ENCODE measurements at regions not wholly inside any gene's neighbourhood (a gene's known extent, or its start where the extent isn't known, plus 50 kb on each side); places are given as distances from the start of the nearest gene placed in this dataset.
"Not testable (repeated sequence)": the region's sequence is repeated elsewhere in the genome, so short reads cannot be mapped to it uniquely, and the experiment has no call there.

DNA sequence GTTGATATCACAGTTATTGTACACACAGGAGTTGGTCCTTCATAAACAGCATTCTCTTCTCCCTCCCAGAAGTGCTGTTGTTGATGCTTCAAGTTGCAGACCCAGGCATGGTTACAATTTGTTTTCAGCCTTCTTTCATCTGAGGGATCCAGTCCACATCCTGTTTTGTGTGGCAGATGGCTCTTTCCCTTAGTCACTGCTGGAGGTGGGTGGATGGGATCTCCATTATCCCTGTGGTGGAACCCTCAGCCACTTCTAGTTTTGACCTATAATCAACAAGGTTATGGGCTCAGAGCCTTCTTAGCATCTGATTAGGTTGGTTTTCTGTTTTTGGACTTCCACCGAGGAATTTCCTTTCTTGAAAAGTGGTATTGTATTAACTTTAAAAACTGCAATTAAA, 214.2 kb downstream of the SH2D4B start:
- no peak for DNase-seq

DNA sequence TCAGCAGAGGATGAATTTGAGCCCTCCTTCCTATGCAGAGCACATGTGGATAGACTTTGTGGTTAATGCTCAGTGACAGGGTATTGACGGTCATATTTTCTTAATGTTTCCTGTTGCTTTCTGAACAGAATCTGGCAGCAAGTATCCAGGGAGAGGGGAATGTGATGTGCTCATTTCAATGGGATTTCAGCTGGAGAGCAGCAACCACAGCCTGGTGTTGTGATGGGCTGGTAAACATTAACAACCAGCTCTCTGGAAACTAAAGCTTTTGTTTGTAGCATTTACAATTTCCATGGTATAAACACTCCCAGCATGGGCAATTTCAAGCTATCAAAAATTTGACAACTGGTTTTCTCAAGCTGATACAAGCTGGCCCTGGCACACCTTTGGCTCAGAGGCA, 215.9 kb downstream of the SH2D4B start:
- DNase-seq = no peak

DNA sequence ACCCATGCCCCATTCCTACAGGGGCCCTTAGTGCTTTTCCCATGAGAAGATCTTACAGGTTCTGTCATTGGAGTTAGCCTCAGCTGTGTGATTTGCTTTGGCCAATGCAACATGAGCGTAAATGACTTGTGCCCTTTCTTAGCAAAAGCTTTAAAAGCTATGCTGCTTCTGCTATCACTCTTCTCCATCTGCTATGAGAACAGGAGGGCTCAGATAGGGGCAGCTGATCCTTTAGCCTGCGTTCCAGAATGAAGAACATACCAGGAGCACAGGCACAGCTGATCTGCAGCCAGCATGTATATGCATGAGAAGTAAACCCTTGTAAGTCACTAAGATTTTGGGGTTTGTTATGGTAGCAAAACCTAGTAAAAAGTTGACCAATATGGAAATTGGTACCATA, 218.2 kb downstream of the SH2D4B start:
- DNase-seq = no peak

DNA sequence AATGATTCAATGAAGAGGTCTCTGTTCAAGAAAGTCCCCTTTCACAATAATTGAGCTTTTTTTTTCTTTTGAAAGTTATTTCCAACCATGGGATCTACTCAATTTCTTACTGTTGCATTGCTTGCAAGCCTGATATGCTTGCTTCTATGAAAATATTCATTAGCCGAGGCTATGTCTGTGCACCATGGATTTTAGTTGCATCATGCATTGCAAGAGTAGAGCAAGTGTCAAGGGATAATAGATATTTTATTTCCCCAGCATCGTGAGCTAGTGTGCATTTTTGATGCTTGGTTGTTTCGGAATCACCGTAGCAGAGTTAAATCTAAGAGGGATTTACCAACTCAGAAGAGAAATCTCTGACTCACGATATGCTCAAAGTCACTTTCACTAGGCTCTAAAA, 222.0 kb downstream of the SH2D4B start:
- DNase-seq = no peak

DNA sequence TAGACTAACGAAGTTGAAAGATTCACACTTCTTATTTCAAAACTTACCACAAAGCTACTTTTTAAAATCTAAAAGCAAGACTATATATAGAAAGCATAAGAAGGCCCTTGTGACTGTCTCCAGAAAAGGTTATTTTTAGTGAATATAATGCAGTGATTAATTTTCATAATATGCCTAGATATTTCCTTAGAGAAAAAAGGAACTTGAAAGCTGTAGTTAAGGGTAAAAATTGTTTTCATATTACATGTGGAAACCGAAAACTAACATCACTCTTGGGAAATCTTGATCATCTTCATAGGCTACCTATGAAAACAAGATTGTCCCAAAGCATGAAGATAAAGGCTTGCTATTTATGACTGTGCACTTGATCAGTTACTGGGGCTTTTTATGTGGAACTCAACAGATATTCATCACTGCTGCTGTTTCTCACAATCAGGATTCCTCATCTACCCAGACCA, 223.2 kb downstream of the SH2D4B start:
- DNase-seq = no peak

DNA sequence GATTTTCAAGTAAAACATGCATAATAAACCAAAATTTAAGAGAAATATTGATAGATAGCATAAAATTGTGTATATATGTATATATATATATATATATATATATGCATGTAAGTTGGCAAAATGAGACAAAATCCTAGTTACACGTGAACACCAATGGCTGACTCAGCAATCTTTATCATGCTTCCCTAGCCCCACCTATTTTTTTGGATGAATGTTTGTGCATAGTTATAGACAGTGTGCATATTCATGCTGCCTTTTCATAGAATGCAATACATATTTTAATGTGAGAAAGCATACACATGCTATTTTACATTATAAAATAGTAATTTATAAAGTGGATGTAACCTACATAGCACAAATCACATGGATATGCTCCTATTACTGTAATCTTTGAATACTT, 230.3 kb downstream of the SH2D4B start:
- DNase-seq = no peak

DNA sequence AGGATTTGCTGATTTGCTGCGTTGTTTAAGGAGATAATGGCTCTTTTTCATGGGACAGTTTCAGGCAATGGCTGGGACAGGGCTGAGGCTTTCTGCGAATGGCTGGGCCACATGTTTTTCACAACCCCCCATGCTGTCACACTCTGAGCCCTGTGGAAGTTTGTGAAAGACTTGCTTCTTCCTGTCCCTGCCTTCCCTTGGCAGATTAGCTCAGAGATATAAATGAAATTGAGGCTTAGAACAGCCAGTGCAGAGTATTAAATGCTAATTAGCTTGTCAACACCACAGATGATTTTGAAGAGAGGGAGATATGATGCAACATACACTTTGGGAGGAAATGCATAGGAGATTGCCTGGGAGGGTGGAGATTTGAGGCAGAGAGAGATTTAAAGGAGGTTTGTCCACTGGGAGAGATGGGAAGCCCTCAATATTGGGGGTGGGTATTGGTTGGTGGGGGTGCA, 232.0 kb downstream of the SH2D4B start:
- DNase-seq = no peak

DNA sequence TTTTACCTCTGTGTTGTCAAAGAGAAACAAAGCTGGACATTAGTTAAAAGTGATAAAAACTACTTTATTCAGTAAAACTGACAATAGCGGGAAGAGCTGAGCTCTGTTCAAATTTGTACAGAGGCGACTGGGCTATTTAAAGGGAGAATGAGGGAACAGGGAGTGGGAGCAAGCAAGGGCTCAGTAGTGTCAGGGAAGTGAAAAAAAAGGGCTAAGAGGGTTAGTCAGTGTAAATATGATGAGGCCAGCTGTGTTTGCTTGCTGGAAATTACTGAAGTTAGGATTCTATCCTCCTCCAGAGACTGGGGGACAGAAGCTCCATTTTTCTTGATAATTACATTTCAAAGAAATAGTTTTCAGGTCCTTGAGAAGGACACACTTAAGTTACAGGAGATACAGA, 232.5 kb downstream of the SH2D4B start:
- no peak for DNase-seq

DNA sequence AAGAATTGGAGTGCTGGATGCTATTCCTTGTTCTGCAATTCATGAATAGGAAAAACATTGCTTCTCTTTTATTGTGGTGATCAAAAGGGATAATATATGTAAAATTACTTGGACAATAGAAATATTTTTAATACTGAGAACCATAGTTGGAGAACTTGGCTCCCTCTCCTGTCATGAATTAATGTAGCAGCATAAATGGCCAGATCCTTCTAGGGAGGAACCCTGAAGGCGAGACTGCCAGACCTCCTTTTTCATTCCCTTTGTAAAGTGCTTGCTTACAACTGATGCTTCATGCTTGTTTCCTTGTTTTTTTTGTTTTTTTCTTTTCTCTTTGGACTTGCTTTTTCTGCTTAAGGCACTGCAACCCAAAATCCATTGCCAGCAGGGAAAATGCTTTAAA, 233.6 kb downstream of the SH2D4B start:
- no peak for DNase-seq

DNA sequence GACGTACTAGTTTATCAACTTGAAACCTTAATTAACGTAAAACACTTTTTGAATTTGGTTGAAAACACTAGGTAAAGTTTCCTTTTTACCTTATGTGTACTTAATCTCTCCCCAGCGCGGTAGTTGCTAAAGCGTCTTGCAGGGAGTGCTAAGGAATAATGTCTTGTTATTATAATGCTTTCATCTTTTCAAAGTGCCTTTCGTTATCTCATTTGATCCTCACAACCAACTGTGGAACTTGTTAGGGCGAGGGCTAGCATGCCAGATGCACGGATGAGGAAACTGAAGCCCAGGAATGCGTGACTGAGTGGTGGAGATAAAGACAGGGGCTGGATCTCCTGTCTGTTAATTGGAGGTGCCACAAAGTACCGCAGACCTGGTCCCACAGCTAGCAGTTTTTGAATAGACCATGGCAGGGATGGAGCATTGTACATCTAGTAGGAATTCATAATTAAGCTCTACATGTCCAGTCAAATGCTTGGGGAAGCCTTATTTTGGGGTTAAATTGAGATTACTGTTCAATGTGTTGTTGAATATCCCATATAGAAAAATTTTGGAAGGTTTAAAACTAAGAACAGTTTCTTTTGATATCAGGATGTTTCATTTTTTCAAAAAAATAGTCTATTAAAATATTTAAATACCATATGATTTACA, 234.3 kb downstream of the SH2D4B start:
- DNase-seq = no peak

DNA sequence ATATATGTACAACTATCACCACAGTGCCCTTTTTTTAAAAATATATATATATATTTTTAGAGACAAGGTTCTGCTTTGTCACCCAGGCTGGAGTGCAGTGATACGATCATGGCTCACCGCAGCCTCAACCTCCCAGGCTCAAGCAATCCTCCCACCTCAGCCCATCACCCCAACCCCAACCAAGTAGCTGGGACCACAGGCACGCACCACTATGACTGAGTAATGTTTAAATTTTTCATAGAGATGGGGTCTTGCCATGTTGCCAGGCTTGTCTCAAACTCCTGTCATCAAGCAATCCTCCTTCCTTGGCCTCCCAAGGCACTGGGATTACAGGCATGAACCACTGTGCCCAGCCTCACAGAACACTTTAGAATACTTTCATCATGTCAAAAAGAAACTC, 234.9 kb downstream of the SH2D4B start:
- no peak for DNase-seq

DNA sequence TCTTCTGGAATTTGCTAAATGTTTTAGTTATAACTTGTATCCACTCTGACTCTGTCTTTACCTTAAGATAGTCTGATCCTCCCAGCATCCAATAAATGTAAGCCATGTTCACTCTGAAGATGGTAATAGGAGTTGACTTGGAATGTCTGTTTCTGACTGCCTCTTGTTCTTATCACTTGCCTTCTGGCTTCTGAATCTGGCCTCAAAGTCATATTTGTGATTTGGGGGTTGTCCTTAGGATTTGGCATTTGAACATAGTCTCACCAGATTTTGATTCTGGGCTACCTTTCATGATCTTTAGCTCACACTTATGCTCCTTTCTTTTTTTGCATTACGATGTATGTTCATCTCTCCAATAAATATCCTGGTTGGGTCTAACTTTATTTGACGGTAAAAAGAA, 247.0 kb downstream of the SH2D4B start:
- DNase-seq = no peak

DNA sequence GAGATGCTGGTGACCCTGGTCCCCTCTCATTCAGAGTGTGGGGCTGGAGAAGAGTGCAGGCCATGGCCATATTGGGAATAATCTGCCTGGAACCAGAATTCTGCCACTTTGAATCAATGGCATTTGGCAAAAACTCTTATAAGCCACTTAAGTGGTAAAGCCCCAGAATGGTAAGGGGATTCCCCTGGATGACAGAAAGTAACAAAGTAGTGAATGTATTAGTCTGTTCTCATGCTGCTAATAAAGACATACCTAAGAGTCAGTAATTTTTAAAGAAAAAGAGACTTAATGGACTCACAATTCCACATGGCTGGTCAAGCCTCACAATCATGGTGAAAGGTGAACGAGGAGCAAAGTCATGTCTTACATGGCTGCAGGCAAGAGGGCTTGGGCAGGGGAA, 248.6 kb downstream of the SH2D4B start:
- no peak for DNase-seq

DNA sequence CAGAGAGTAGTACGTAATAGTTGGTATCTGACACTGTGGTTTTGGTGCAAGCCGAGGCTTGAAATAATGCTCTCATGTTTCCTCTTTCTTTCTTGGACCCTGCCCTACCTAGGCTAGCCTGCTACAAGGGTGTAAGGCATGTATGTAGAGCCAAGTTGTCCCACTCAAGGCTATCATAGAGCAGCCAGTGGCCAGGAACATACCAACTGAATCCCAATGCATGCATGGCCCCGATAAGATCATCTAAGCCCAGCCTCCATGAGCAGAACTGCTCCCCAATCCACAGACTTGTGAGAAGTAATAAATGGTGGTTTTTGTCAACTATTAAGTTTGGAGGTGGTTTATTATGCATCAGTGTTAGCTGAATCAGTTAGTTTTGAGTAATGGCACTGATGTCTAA, 250.2 kb downstream of the SH2D4B start:
- DNase-seq = no peak

DNA sequence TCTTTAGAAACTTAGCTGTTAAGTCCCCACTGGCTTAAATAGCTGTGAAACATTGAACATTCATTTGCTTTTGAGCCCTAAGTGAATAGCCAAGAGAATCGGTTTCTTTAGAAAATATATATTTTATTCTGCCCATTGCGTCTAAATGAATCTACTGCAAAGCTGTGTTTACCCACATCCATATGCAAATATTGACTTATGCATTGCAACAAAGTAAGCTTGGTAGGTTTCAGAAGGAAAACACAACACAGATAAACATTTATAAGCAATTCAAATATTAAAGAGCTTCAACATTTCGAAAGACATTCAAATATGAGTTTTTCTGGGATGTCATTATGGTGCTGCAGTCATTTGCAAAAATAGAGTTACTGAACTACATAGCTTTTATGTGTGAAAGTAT, 257.3 kb downstream of the SH2D4B start:
- no peak for DNase-seq

DNA sequence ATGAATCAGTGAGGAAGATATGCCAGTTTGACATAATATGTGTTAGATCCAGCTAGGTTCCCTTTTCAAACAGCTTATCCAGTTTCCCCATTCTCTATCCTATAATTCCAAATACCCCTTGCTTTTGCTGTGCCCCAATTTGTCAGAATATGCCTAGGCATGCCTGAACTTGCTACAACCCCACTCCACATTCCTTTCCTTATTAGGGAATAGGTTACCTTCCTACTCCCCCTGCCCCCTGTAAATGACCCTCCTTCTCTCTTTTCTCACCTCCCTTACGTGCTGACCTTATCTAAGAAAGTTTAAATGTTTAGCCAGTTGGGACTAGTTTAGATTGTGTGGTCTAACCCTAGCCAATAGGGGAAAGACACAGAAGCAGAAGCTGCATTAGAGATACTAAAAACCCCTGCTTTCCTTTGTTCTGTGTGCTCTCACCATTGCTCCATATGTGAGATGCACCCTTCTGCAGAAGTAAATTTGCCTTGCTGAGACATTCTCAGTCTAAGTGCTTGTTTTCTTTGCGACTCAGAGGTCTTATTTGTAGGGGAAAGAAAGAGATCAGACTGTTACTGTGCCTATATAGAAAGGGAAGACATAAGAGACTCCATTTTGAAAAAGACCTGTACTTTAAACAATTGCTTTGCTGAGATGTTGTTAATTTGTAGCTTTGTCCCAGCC, 267.8 kb downstream of the SH2D4B start:
- DNase-seq = no peak

DNA sequence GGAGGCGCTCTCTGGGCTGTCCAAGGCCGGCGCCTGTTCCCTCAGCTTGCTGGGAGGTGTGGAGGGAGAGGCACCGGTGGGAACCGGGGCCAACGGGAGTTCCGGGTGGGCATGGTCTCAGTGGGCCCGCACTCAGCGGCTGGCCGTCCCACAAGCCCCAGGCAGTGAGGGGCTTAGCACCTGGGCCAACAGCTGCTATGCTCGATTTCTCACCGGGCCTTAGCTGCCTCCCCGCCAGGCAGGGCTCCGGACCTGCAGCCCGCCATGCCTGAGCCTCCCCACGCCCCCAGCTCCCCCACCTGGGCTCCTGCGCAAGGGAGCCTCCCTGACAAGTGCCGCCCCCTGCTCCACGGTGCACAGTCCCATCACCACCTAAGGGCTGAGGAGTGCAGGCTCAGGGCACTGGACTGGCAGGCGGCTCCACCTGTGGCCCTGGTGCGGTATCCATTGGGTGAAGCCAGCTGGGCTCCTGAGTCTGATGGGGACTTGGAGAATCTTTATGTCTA, 276.5 kb downstream of the SH2D4B start:
- no peak for DNase-seq

DNA sequence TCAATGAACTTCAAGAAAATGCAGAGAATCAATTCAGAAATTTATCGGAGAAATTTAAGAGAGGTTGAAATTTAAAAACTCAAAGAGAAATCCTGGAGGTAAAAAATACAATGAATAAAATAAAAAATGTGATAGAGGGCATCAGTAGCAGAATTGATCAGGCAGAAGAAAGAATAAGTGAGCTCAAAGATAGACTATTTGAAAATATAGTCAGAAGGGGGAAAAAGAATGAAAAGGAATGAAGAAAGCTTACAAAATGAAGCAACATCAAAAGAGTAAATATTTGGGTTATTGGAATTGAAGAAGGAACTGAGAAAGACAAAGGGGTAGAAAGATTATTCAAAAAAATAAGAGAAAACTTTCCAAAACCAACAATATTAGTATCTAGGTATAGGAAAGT, 291.4 kb downstream of the SH2D4B start:
- no peak for DNase-seq

DNA sequence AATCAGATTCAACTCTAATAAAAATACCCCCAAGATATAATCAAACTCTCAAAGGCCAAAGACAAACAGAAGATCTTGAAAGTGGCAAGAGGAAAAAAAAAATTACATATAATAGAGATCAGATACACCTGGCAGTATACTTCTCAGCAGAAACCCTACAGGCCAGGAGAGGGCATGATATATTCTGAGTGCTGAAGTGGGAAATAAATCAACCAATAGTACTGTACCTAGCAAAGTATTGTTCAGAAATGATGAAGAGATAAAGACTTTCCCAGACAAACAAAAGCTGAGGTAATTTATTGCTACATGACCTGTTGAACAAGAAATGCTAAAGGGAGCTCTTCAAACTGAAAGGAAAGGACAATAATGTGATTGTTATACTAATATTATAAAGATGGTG, 291.9 kb downstream of the SH2D4B start:
- DNase-seq = no peak

DNA sequence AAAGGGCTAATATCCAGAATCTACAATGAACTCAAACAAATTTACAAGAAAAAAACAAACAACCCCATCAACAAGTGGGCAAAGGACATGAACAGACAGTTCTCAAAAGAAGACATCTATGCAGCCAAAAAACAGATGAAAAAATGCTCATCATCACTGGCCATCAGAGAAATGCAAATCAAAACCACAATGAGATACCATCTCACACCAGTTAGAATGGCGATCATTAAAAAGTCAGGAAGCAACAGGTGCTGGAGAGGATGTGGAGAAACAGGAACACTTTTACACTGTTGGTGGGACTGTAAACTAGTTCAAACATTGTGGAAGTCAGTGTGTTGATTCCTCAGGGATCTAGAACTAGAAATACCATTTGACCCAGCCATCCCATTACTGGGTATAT, 295.0 kb downstream of the SH2D4B start:
- DNase-seq = not testable (repeated sequence)

DNA sequence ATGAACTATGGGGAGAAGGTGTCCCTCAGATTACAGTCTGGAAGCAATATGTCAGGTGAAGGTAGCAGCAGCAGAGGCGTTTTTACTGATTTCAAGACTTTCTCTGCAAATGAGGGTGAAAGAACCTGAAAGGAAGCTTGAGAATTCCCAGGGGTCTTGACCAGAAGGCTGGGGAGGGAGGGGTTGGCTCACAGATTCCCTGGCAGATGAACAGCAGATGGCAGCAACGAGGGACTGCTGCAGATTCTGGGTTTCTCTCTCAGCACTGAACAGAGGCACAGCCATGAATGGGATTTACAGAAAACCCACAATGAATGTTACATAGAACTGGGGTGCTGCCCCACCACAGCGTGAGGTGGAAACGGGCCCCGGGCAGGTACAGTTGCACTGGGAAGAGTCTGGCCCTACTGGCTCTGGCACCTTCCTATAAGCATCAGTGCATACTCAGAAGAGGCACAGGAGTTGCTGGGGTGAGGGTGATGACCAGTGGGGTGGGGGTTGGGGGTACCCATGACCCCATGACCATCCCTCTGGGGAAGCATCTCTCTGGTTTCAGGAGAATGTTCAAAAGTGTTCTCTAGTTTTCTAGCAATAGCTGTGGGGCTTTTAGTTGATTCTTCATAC, 317.8 kb downstream of the SH2D4B start:
- DNase-seq = no peak

DNA sequence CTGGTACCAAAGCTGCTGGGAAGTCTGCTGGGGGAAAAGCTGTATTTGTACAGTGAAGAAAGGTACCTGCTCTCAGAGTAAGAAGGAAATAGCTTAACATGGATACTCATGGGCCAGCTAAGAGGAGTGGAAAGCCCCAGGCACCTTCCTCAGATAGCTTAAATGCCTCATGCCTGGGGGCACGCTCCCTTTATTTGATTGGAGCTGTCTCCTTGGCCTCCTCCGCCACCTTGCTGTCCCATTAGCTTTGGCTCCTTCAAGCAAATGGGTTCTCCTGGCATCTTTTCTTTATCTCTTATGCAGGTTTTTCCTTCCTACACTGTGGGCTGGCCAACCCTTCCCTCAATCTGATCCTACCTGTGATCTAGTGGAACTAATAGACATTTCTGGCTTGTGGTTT, 318.5 kb downstream of the SH2D4B start:
- DNase-seq = no peak

DNA sequence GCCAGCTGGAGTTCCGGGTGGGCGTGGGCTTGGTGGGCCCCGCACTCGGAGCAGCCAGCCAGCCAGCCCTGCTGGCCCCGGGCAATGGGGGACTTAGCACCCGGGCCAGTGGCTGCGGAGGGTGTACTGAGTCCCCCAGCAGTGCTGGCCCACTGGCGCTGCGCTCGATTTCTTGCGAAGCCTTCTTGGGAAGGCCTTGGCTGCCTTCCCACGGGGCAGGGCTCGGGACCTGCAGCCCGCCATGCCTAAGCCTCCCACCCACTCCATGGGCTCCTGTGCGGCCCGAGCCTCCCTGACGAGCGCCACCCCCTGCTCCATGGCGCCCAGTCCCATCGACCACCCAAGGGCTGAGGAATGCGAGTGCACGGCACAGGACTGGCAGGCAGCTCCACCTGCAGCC, 321.6 kb downstream of the SH2D4B start:
- DNase-seq = not testable (repeated sequence)

DNA sequence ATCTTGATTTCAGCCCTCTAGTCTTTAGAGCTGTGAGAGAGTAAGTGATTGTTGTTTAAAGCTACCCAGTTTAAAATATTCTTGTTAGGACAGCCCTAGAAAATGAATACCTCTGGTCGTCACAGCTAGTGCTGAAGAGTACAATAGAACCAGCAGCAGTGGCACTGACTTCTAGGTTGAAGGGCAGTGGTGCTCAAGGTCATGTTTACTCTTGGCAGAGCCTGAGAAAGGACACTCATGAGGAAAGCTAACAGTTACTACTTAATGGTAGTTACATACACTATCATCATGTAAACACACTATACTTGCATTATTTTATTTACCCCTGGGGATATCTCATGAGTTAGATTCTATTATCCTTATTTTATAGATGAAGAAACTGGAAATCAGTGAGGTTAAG, 323.0 kb downstream of the SH2D4B start:
- no peak for DNase-seq

Data from right forelimb (tissue), 1 donor.